SK-N-SH (cell line): ENCODE measurements at regions not wholly inside any gene's neighbourhood (a gene's known extent, or its start where the extent isn't known, plus 50 kb on each side); places are given as distances from the start of the nearest gene placed in this dataset.

ENCODE experiments used
- EP300 ChIP-seq, 2 experiments: IDR thresholded peaks; 2 replicates each; pipeline versions ENCODE4 v1.4.0 to v1.6.1; 2012; ENCODE audit warnings: borderline replicate concordance in 1 of 2, low read depth in 1 of 2, low read length in 1 of 2
- GATA2 ChIP-seq: sonication (generic); formaldehyde crosslinking; IDR thresholded peaks from 2 replicates; pipeline ENCODE4 v1.5.0; 2020; ENCODE audit warnings: mild to moderate bottlenecking, missing genetic modification reagents
- JUND ChIP-seq: IDR thresholded peaks from 2 replicates; pipeline ENCODE4 v1.4.0; 2012
- MEF2A ChIP-seq: IDR thresholded peaks from 2 replicates; pipeline ENCODE4 v1.4.0; 2012; ENCODE audit warnings: low read depth, borderline replicate concordance
- NFIC ChIP-seq: IDR thresholded peaks from 2 replicates; pipeline ENCODE4 v1.4.0; 2012; ENCODE audit warnings: borderline replicate concordance
- NRF1 ChIP-seq: IDR thresholded peaks from 2 replicates; pipeline ENCODE4 v1.6.1; 2012; ENCODE audit warnings: low read depth, mild to moderate bottlenecking, low read length
- RAD21 ChIP-seq: IDR thresholded peaks from 2 replicates; pipeline ENCODE4 v1.6.1; 2012; ENCODE audit warnings: mild to moderate bottlenecking, low read length
- SIN3A ChIP-seq: IDR thresholded peaks from 2 replicates; pipeline ENCODE4 v1.6.1; 2012; ENCODE audit warnings: low read depth, mild to moderate bottlenecking, low read length, moderate library complexity, borderline replicate concordance
- SMC3 ChIP-seq: IDR thresholded peaks from 2 replicates; pipeline ENCODE4 v1.6.1; 2012; ENCODE audit warnings: low read depth, low read length, improper control_type of control experiment
- TAF1 ChIP-seq: IDR thresholded peaks from 2 replicates; pipeline ENCODE4 v1.6.1; 2012; ENCODE audit warnings: low read depth, mild to moderate bottlenecking, low read length, moderate library complexity, borderline replicate concordance
- TF ChIP-seq, protein P1 (sequence below): fragments of 200-600 bp; sonication (generic); IDR thresholded peaks from 2 replicates; pipeline ENCODE4 v1.6.1; 2017; ENCODE audit warnings: antibody characterized with exemption, mild to moderate bottlenecking, moderate library complexity
- TF ChIP-seq, protein P2 (sequence below): IDR thresholded peaks from 2 replicates; pipeline ENCODE4 v1.6.1; 2012; ENCODE audit warnings: mild to moderate bottlenecking, low read depth, low read length, moderate library complexity
- TF ChIP-seq, protein P3 (sequence below): IDR thresholded peaks from 2 replicates; pipeline ENCODE4 v1.4.0; 2012; ENCODE audit warnings: low read depth, borderline replicate concordance
- TF ChIP-seq, protein P4 (sequence below): IDR thresholded peaks from 2 replicates; pipeline ENCODE4 v1.4.0; 2012; ENCODE audit warnings: low read depth

DNA sequence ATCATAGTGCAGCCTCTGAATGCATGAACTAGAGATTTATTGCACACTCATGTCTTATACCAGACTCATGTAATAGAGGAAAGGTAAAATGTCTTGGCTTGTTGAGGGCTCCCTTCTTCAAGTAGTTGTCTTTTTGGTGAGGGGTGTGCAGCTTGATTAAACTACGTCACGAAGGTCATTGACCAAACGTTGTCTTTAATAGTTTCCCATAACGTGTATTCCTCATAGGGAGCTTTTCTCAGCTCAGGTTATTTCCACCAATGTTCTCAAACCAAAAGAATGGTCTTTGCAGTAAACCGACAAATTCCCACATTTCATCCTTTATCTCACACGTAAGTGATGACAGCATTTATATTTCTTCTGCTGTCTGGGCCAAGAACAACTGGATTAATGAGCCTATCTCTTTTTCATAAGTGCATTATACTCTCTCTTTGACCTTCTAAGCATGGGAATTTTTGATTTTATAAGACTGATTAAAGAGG, 547.7 kb upstream of the ZEB2 start:
- TF ChIP-seq SMC3 (no peak), NFIC (no peak), EP300 (IDR thresholded peaks at IDR 0.05; ENCODE audit: borderline replicate concordance in 1 of 2, low read depth in 1 of 2, low read length in 1 of 2) (no peak), MEF2A (no peak), RAD21 (no peak), GATA2 (CRISPR knock-in tag) (no peak), SIN3A (no peak), JUND (no peak), TAF1 (no peak), NRF1 (no peak)
- TF ChIP-seq, protein P1, sequence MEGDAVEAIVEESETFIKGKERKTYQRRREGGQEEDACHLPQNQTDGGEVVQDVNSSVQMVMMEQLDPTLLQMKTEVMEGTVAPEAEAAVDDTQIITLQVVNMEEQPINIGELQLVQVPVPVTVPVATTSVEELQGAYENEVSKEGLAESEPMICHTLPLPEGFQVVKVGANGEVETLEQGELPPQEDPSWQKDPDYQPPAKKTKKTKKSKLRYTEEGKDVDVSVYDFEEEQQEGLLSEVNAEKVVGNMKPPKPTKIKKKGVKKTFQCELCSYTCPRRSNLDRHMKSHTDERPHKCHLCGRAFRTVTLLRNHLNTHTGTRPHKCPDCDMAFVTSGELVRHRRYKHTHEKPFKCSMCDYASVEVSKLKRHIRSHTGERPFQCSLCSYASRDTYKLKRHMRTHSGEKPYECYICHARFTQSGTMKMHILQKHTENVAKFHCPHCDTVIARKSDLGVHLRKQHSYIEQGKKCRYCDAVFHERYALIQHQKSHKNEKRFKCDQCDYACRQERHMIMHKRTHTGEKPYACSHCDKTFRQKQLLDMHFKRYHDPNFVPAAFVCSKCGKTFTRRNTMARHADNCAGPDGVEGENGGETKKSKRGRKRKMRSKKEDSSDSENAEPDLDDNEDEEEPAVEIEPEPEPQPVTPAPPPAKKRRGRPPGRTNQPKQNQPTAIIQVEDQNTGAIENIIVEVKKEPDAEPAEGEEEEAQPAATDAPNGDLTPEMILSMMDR = no peak
- TF ChIP-seq, protein P2, sequence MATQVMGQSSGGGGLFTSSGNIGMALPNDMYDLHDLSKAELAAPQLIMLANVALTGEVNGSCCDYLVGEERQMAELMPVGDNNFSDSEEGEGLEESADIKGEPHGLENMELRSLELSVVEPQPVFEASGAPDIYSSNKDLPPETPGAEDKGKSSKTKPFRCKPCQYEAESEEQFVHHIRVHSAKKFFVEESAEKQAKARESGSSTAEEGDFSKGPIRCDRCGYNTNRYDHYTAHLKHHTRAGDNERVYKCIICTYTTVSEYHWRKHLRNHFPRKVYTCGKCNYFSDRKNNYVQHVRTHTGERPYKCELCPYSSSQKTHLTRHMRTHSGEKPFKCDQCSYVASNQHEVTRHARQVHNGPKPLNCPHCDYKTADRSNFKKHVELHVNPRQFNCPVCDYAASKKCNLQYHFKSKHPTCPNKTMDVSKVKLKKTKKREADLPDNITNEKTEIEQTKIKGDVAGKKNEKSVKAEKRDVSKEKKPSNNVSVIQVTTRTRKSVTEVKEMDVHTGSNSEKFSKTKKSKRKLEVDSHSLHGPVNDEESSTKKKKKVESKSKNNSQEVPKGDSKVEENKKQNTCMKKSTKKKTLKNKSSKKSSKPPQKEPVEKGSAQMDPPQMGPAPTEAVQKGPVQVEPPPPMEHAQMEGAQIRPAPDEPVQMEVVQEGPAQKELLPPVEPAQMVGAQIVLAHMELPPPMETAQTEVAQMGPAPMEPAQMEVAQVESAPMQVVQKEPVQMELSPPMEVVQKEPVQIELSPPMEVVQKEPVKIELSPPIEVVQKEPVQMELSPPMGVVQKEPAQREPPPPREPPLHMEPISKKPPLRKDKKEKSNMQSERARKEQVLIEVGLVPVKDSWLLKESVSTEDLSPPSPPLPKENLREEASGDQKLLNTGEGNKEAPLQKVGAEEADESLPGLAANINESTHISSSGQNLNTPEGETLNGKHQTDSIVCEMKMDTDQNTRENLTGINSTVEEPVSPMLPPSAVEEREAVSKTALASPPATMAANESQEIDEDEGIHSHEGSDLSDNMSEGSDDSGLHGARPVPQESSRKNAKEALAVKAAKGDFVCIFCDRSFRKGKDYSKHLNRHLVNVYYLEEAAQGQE = no peak
- TF ChIP-seq, protein P3, sequence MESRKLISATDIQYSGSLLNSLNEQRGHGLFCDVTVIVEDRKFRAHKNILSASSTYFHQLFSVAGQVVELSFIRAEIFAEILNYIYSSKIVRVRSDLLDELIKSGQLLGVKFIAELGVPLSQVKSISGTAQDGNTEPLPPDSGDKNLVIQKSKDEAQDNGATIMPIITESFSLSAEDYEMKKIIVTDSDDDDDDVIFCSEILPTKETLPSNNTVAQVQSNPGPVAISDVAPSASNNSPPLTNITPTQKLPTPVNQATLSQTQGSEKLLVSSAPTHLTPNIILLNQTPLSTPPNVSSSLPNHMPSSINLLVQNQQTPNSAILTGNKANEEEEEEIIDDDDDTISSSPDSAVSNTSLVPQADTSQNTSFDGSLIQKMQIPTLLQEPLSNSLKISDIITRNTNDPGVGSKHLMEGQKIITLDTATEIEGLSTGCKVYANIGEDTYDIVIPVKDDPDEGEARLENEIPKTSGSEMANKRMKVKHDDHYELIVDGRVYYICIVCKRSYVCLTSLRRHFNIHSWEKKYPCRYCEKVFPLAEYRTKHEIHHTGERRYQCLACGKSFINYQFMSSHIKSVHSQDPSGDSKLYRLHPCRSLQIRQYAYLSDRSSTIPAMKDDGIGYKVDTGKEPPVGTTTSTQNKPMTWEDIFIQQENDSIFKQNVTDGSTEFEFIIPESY = no peak
- TF ChIP-seq, protein P4, sequence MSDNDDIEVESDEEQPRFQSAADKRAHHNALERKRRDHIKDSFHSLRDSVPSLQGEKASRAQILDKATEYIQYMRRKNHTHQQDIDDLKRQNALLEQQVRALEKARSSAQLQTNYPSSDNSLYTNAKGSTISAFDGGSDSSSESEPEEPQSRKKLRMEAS = no peak
